ENCODE measurements at regions not wholly inside any gene's neighbourhood (a gene's known extent, or its start where the extent isn't known, plus 50 kb on each side); places are given as distances from the start of the nearest gene placed in this dataset.

DNA sequence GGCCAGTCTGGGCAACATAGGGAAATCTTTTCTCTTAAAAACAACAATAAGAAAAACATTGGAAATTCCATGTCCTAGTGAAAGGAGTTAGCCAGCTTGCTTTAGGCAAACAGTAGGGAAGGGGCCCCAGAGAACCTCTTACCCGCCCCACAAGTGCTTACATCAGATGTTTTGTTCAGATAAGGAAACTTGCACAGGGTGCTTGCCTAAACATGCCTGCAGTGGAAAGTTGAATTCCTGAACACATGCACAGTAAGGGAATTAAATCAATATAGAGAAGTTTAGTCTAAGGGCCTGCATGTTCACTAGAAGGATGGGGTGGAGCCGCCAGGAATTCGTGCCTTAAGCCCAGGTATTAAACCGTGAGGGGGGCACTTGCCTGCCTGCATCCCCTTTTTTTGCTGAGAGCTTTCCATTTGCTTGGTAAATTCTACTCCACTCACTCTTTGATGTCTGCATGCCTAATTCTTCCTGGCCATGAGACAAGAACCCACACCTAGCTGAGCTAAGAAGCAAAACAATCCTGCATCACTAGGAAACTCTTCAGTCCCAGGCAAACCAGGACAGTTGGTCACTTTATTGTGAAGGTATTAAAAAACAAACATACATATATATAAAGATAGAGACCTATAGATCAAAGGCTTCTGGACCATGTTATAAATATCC lies 499.0 kb downstream of the SIPA1L2 start:
- Histone ChIP-seq H3K79me1 (ENCODE audit: low read depth in 1 of 2, low read length in 2 of 2) (no peaks in the 10 kb centered on the region), H3K36me3 (ENCODE audit: control insufficient read depth, insufficient read depth, low read length) (no peaks in the 10 kb centered on the region), H4K20me1 (ENCODE audit: insufficient read depth, low read length) (no peaks in the 10 kb centered on the region), H3K9ac (ENCODE audit: low read depth, low read length) (no peak overlapping the region), H2BK20ac (ENCODE audit: low read depth, low read length) (no peak overlapping the region), H2AK9ac (replicated peaks; ENCODE audit: low read depth, low read length, poor library complexity) (no peak overlapping the region), H3K4ac (ENCODE audit: low read depth, low read length) (no peak overlapping the region), H3K4me2 (ENCODE audit: low read depth, low read length) (no peak overlapping the region), H3K9me1 (ENCODE audit: insufficient read depth, low read length) (no peaks in the 10 kb centered on the region), H3K56ac (ENCODE audit: extremely low read depth, insufficient read depth, low read length) (no peak overlapping the region), H2BK120ac (ENCODE audit: low read depth, low read length) (peak overlapping the region; percentile 61; the same call in 1 of the 2 replicates), H4K91ac (ENCODE audit: insufficient read depth, low read depth, low read length) (no peak overlapping the region), H2AK5ac (ENCODE audit: low read depth, low read length) (no peak overlapping the region), H3K4me1 (ENCODE audit: control insufficient read depth, insufficient read depth, low read length) (no peaks in the 10 kb centered on the region), H4K5ac (ENCODE audit: low read depth, low read length) (no peak overlapping the region), H4K8ac (ENCODE audit: low read depth in 2 of 2, low read length in 2 of 2) (no peak overlapping the region), H2BK15ac (ENCODE audit: low read depth, low read length) (no peak overlapping the region), H3K18ac (ENCODE audit: low read depth, low read length) (no peak overlapping the region), H2BK5ac (ENCODE audit: low read depth, low read length, poor library complexity, severe bottlenecking) (no peak overlapping the region), H3K9me3 (ENCODE audit: control insufficient read depth, insufficient read depth, low read length) (no peaks in the 10 kb centered on the region; the same call in 1 of the 2 replicates), H2AFZ (replicated peaks; ENCODE audit: low read length, poor library complexity) (no peak overlapping the region), H3K27ac (ENCODE audit: insufficient read depth, low read length) (no peak overlapping the region), H3K23ac (ENCODE audit: low read depth, low read length) (no peak overlapping the region), H3K14ac (replicated peaks; ENCODE audit: low read depth, low read length) (no peak overlapping the region), H3K4me3 (ENCODE audit: insufficient read depth, low read depth, low read length) (no peak overlapping the region), H3K27me3 (ENCODE audit: control insufficient read depth, insufficient read depth, low read length) (no peaks in the 10 kb centered on the region)
- TF ChIP-seq, protein P1, sequence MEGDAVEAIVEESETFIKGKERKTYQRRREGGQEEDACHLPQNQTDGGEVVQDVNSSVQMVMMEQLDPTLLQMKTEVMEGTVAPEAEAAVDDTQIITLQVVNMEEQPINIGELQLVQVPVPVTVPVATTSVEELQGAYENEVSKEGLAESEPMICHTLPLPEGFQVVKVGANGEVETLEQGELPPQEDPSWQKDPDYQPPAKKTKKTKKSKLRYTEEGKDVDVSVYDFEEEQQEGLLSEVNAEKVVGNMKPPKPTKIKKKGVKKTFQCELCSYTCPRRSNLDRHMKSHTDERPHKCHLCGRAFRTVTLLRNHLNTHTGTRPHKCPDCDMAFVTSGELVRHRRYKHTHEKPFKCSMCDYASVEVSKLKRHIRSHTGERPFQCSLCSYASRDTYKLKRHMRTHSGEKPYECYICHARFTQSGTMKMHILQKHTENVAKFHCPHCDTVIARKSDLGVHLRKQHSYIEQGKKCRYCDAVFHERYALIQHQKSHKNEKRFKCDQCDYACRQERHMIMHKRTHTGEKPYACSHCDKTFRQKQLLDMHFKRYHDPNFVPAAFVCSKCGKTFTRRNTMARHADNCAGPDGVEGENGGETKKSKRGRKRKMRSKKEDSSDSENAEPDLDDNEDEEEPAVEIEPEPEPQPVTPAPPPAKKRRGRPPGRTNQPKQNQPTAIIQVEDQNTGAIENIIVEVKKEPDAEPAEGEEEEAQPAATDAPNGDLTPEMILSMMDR (conservative IDR thresholded peaks at IDR 0.05; ENCODE audit: low read depth, low read length): no peak
- 50% methylated on average over 2 of the region's 4 CpGs; no CpG with 5 or more reads in 1 of the 2 experiments for WGBS, 2 experiments (ENCODE audit: extremely low coverage in 2 of 2, insufficient read length in 1 of 2)
- CTCF ChIA-PET: no interaction called here
- BruUV-seq (replicated peaks): no TSS peak
- dilution Hi-C loops (cut with HindIII; ENCODE audit: low sequenced_read_pairs, unreplicated experiment) (no loop called here), in situ Hi-C loops (cut with MboI; ENCODE audit: low sequenced_read_pairs) (no loop called here), intact Hi-C loops (cut with micrococcal nuclease) (no loop called here)
- POLR2A ChIA-PET (ENCODE audit: unreplicated experiment): no interaction called here
- ATAC-seq (ENCODE audit: low read depth): no peak
- DNase-seq: no peak

Measured in IMR-90 (cell line).